OCI-LY7 (cell line): ENCODE measurements at regions not wholly inside any gene's neighbourhood (a gene's known extent, or its start where the extent isn't known, plus 50 kb on each side); places are given as distances from the start of the nearest gene placed in this dataset.

ENCODE experiments used
- CTCF ChIP-seq: fragments of 200-600 bp; sonication (generic); conservative IDR thresholded peaks from 2 replicates; pipeline ENCODE4 v1.5.1; 2014; ENCODE audit warnings: mild to moderate bottlenecking, antibody characterized with exemption, low read length, moderate library complexity, mixed read lengths
- EZH2phosphoT487 ChIP-seq: fragments of 200-600 bp; sonication (generic); IDR thresholded peaks from 2 replicates; pipeline ENCODE4 v1.6.1; 2018; ENCODE audit warnings: low read depth, borderline replicate concordance, mild to moderate bottlenecking, mixed run types, antibody characterized with exemption, low read length, moderate library complexity, mixed read lengths

GRCh38 chr1:204802401-204803175, 68.1 kb upstream of the NFASC start:
- TF ChIP-seq CTCF (no peak), EZH2phosphoT487 (no peak)
